GM04504 (cell line): ENCODE measurements at regions not wholly inside any gene's neighbourhood (a gene's known extent, or its start where the extent isn't known, plus 50 kb on each side); places are given as distances from the start of the nearest gene placed in this dataset.

Experiments used
- DNase-seq: peaks from one replicate; pipeline ENCODE4 v3.0.0-alpha.2; 2012; ENCODE audit warnings: low read depth

- no peak for DNase-seq
Measured at GRCh38 chr9:89864257-89864656, 259.4 kb downstream of the GADD45G start.

GRCh38 chr9:89864731-89865130 lies 259.9 kb downstream of the GADD45G start:
- DNase-seq: no peak

GRCh38 chr9:89865357-89865756 lies 260.5 kb downstream of the GADD45G start:
- no peak for DNase-seq

- DNase-seq: no peak
Measured at GRCh38 chr9:89865981-89866380, 261.2 kb downstream of the GADD45G start.

- no peak for DNase-seq
Measured at GRCh38 chr9:89866701-89867100, 261.9 kb downstream of the GADD45G start.

GRCh38 chr9:89868100-89868499 lies 263.3 kb downstream of the GADD45G start:
- no peak for DNase-seq

- no peak for DNase-seq
Measured at GRCh38 chr9:89869793-89870580, 265.2 kb downstream of the GADD45G start.

- DNase-seq: no peak
Measured at GRCh38 chr9:89871871-89872331, 267.1 kb downstream of the GADD45G start.

GRCh38 chr9:89872426-89872912 lies 267.7 kb downstream of the GADD45G start:
- no peak for DNase-seq

GRCh38 chr9:89872913-89873707 lies 268.3 kb downstream of the GADD45G start:
- no peak for DNase-seq

- DNase-seq: no peak
Measured at GRCh38 chr9:89873801-89874200, 269.0 kb downstream of the GADD45G start.

GRCh38 chr9:89874351-89875321 lies 269.8 kb downstream of the GADD45G start:
- DNase-seq: no peak

- no peak for DNase-seq
Measured at GRCh38 chr9:89877051-89878002, 272.5 kb downstream of the GADD45G start.

GRCh38 chr9:89878003-89878411 lies 273.2 kb downstream of the GADD45G start:
- no peak for DNase-seq

GRCh38 chr9:89878687-89879086 lies 273.9 kb downstream of the GADD45G start:
- no peak for DNase-seq

- no peak for DNase-seq
Measured at GRCh38 chr9:89879276-89879675, 274.5 kb downstream of the GADD45G start.

GRCh38 chr9:89879701-89880100 lies 274.9 kb downstream of the GADD45G start:
- no peak for DNase-seq

GRCh38 chr9:89880161-89880560 lies 275.3 kb downstream of the GADD45G start:
- DNase-seq: no peak

- no peak for DNase-seq
Measured at GRCh38 chr9:89880721-89881120, 275.9 kb downstream of the GADD45G start.

- DNase-seq: no peak
Measured at GRCh38 chr9:89881431-89881830, 276.6 kb downstream of the GADD45G start.

GRCh38 chr9:89882930-89883361 lies 278.1 kb downstream of the GADD45G start:
- DNase-seq: no peak
